ENCODE measurements at regions not wholly inside any gene's neighbourhood (a gene's known extent, or its start where the extent isn't known, plus 50 kb on each side); places are given as distances from the start of the nearest gene placed in this dataset.
"Not testable (repeated sequence)": the region's sequence is repeated elsewhere in the genome, so short reads cannot be mapped to it uniquely, and the experiment has no call there.

DNA sequence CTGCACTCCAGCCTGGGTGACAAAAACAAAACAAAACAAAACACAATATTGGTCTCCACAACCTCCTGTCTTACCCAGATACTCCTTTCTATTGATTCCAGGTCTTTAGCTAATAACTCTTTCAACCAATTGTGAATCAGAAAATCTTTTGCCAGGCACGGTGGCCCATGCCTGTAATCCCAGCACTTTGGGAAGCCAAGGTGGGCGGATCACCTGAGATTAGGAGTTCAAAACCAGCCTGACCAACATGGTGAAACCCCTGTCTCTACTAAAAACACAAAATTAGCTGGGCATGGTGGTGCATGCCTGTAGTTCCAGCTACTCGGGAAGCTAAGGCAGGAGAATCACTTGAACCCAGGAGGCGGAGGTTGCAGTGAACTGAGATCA, 88.5 kb upstream of the METTL9 start:
- H3K27me3 Mint-ChIP-seq; H3K4me3 Mint-ChIP-seq; H3K9me3 Mint-ChIP-seq; ATAC-seq (ENCODE audit: low read depth); POLR2A ChIA-PET: not testable (repeated sequence)
- peak overlapping the region; percentile 69 for H3K27ac Mint-ChIP-seq
- H3K36me3 Mint-ChIP-seq = peaks cover 19% of the 10 kb centered on the region
- peak; percentile 25 for DNase-seq
- peaks cover 58% of the 10 kb centered on the region for H3K4me1 Mint-ChIP-seq

DNA sequence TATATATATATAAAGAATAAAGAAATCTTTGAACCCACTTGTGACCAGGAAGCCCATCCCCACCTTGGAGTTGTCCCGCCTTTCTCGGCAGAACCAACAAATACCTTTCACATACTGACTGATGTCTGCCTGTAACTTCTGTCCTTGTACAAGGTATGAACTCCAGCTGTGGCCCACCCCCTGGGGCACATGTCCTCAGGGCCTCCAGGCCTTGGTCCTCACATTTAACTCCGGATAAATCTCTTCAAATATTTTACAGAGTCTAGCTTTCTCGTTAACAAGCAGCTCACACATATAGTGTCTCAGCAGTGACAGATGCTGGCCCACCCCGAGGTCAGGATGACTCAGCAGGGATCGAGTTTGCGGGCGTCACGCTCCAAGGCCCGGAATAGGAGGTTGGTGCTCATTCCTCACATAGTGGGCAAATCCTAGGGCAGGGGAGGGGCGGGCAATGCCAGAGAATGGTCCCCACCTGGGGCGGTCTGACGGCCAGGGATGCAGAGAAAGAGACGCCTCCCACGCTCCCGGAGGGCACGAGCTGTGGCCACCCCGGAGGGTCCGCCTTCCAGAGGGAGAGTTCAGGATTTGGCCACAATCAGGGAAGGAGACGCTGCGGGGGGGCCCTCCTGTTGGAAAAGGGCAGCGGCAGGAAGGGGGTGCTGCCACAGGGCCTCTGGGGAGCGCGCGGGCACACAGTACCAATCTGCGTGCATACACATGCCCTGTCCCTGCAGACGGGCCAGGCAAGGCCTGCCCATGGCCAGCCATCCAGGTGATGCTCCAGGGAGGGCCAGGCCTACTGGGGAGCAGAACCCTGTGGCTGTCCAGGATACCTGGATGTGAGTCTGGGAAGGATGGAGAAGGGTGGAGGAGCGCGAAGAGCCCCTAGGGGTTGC, 87.8 kb upstream of the METTL9 start:
- H3K27me3 Mint-ChIP-seq, POLR2A ChIA-PET, H3K9me3 Mint-ChIP-seq: not testable (repeated sequence)

DNA sequence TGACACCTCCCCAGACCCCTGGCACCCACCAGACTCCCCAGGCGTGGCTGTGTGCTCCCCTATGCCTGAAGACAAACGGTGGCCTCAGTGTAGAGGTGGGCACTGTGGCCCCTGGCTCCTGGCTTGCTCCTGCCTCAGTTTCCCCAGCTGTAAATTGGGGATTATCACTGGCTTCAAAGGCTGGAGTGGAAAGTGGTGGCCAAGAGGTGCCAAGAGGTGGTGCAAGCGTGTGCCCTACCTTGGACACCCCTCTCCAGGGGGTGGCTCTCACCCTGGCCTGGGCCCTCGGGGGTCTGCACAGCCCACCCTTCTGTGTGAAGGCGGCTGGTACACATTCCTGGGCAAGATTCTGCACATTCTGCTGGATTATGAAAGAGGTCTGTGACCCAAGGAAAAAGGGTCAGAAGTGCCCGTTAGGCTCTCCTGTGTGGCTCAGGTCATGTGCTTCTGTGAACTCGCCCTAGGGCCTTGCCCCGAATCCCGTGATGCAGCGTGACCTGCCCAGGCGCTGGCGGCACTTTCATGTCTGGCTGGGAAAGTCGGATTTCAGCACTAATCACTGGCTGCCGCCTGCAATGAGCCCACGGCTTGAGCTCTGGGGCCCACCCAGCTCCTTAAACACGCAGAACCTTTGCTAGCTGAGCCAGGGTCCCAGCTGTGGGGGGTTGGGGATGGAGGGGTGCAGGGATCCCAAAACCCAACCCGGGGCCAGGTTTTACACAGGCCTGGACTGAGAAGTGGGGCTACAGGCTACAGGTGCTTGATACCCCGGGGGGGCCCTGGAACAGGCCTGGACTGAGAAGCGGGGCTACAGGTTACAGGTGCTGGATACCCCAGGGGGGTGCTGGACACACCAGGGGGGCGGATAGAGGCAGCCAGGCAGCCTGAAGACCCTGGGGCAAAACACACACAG, 86.8 kb upstream of the METTL9 start:
- H3K27me3 Mint-ChIP-seq; POLR2A ChIA-PET; H3K4me3 Mint-ChIP-seq; ATAC-seq (ENCODE audit: low read depth); H3K9me3 Mint-ChIP-seq: not testable (repeated sequence)
- Mint-ChIP-seq H3K36me3 (peaks cover 19% of the 10 kb centered on the region), H3K4me1 (peaks cover 59% of the 10 kb centered on the region), H3K27ac (peak overlapping the region; percentile 16)
- DNase-seq = peak; percentile 29

More for the DNA sequence above, 87.8 kb upstream of the METTL9 start:
- ATAC-seq (ENCODE audit: low read depth); H3K4me3 Mint-ChIP-seq: not testable (repeated sequence)
- H3K4me1 Mint-ChIP-seq = peaks cover 59% of the 10 kb centered on the region
- H3K27ac Mint-ChIP-seq = peak overlapping the region; percentile 83
- peaks cover 21% of the 10 kb centered on the region for H3K36me3 Mint-ChIP-seq
- DNase-seq = peak; percentile 37

DNA sequence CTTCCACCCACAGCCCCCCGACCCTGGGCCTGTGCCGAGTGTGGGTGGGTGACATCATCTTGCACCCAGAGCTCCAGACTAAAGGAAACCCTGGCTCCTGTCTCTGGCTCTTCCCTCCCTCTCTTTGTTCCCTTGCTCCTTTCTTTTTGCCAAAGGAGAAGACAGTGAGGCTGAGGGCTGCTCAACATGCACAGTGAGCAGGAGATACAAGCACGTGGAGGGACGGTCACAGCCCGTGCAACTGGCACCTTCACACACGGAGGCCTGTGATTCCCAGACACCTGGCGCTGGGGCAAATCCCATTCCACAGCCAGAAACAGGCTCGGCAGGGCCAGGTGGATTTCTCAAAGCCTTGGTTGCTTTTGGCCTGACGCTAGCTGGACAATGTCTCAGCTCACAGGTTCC, 86.0 kb upstream of the METTL9 start:
- H3K4me1 Mint-ChIP-seq = peaks cover 55% of the 10 kb centered on the region
- POLR2A ChIA-PET; H3K4me3 Mint-ChIP-seq; H3K27me3 Mint-ChIP-seq; H3K9me3 Mint-ChIP-seq; DNase-seq; ATAC-seq (ENCODE audit: low read depth): not testable (repeated sequence)
- peak overlapping the region; percentile 54 for H3K27ac Mint-ChIP-seq
- H3K36me3 Mint-ChIP-seq = peaks cover 21% of the 10 kb centered on the region

DNA sequence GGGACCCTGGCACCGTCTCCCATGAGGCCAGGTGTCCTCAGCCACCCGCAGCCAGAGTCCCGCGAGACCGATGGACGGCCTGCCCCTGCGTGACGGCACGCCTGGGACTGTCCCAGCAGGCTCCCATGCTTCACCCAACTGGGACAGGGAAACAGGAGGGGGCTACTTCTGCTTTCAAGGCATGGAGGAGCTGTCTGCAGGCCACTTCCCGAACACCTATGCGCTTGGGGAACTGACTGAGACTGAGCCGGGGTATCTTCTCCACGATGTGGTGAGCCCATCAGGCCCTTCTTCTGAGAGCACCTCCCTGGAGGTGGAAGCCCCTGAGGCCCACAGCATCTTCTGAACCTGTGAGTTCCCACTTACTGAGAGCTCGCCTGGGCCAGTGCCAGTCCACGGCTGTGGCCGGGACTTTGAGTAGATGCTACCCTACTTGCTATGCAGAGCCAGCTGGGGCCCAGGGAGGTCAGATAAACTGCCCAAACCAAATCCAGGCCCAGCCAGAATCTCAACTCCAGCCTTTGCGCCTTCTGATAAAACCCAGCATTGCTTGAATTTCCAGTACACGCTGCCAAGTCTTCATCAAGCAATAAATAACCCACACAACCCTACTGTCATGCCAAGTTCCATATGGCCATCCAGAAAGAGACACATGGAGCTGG, 85.4 kb upstream of the METTL9 start:
- H3K4me3 Mint-ChIP-seq; POLR2A ChIA-PET; ATAC-seq (ENCODE audit: low read depth); H3K27me3 Mint-ChIP-seq; DNase-seq; H3K9me3 Mint-ChIP-seq: not testable (repeated sequence)
- Mint-ChIP-seq H3K27ac (peak overlapping the region; percentile 78), H3K4me1 (peaks cover 52% of the 10 kb centered on the region), H3K36me3 (peaks cover 23% of the 10 kb centered on the region)

DNA sequence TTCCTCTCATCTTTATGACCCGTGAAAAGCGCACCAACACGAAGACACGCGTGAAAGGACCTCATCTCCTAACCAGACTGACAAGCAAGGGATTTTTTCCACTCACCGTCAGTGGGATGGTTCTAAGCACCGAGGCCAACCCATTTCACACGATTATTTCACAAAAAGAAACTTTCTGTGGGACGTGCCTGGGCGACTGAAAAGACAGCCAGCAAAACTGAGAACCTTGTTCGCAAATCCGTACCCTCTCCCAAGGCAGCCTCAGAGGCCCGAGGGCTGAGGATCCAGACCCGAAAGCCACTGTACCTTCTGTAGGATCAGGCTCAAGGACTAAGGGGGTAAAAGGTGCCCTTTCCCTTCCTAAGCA, 84.9 kb upstream of the METTL9 start:
- H3K27me3 Mint-ChIP-seq; ATAC-seq (ENCODE audit: low read depth); POLR2A ChIA-PET; H3K9me3 Mint-ChIP-seq; DNase-seq; H3K4me3 Mint-ChIP-seq: not testable (repeated sequence)
- H3K27ac Mint-ChIP-seq = peak overlapping the region; percentile 78
- H3K36me3 Mint-ChIP-seq = peaks cover 24% of the 10 kb centered on the region
- H3K4me1 Mint-ChIP-seq = peaks cover 48% of the 10 kb centered on the region

DNA sequence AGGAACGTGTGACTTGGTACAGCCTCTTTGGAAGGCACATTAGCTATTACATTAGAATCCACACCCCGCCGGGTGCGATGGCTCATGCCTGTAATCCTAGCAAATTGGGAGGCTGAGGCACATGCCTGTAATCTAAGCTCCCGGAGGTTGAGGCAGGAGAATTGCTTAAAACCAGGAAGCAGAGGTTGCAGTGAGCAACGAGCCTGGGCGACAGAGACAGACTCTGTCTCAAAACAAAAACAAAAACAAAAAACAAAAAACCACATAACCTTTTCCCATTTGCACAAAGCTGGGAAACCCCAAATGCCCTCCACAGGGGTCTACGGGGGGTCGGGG, 82.7 kb upstream of the METTL9 start:
- H3K27ac Mint-ChIP-seq; H3K27me3 Mint-ChIP-seq; DNase-seq; H3K9me3 Mint-ChIP-seq; ATAC-seq (ENCODE audit: low read depth); POLR2A ChIA-PET: not testable (repeated sequence)
- peaks cover 31% of the 10 kb centered on the region for H3K4me1 Mint-ChIP-seq
- H3K36me3 Mint-ChIP-seq = peaks cover 18% of the 10 kb centered on the region
- peak overlapping the region; percentile 54 for H3K4me3 Mint-ChIP-seq

DNA sequence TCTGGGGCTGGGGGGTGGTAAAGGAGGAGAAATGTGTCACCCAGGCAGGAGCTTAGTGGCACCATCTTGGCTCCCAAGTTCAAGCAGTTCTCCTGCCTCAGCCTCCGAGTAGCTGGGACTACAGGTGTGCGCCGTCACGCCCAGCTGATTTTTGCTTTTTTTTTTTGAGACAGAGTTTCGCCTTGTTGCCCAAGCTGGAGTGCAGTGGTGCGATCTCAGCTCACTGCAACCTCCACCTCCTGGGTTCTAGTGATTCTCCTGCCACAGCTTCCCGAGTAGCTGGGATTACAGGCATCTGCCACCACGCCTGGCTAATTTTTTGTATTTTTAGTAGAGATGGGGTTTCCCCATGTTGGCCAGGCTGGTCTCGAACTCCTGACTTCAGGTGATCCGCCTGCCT, 82.1 kb upstream of the METTL9 start:
- peak overlapping the region; percentile 97 for H3K27ac Mint-ChIP-seq
- POLR2A ChIA-PET; H3K27me3 Mint-ChIP-seq; DNase-seq; ATAC-seq (ENCODE audit: low read depth); H3K9me3 Mint-ChIP-seq: not testable (repeated sequence)
- H3K4me3 Mint-ChIP-seq = peak overlapping the region; percentile 97
- H3K4me1 Mint-ChIP-seq = peaks cover 30% of the 10 kb centered on the region
- H3K36me3 Mint-ChIP-seq = peaks cover 17% of the 10 kb centered on the region

DNA sequence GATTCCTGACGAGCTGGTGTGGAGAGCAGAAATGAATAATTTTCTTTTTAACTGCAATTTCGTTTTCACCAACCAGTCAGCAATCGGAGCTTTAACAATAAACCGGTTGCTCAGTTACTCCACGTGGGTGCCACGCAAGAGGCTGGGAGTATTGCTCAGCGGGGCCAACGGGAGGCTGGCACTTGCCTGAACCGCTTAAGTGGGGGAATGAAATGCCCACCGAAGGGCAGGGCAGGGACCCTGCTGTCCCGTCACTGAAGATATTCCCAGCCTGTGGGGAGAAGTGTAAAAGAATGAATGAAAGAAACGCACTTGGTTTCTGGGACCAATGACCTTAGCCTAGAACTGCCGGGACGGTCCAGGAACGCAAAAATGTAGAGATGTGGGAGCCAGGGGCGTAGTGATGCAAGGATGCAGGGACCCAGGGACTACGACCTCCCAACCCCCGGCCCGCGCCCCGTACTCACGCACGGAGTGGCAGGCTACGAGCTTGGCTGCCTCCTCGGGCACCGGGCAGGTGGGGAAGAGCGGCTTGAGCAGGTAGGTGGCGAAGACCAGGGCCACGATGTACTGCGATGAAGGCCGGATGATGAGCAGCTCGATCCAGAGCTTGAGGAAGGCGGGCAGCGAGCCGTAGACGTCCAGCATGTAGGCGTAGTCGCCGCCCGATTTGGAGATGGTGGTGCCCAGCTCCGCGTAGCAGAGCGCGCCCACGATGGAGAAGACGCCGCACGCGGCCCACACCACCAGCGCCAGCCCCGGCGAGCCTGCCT, 79.8 kb upstream of the METTL9 start:
- peak; percentile 6 for ATAC-seq (ENCODE audit: low read depth)

DNA sequence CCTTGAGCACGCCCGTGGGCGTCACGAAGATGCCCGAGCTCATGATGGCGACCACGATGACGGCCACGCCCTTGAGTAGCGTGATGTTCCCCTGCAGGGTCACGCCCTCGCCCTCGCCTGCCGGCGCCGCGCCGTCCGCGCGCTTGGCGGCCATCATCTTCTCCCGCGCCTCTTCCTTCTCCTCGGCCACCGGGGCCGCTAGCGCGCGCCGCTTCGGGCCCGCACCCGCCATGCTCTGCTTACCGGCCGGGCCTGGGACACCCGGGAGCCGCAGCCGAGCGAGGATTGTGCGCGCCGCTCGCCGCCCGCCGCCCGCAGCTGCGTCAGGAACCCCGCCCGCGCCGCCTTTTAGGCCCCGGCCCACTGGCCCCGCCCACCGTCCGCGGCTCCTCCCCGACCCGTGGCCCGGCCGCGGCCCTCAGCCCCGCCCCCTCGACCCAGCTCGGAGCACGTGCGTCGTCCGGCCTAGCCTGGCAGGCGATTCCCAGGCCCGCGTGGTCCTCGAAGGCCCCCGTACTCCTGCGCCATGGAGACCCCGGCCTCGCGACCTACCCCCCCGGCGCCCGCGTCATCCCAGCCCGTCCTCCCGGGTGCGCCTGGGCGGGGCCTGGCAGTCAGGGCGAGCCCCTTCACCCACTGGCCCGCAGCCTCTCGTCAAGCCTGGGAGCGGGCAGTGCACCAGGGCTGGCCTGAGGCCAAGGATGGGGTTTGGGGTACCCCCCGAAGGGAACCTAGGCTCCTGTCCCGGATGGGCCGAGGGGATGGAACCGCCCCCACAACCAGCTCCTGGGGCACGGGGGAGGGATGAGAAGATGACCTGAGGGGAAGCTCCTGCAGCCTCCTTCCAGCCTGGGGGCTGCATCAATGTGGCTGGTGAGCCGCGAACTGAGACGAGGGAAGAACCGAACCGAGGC, 79.0 kb upstream of the METTL9 start:
- peak; percentile 100 for DNase-seq
- H3K9me3 Mint-ChIP-seq, H3K27me3 Mint-ChIP-seq: not testable (repeated sequence)
- POLR2A ChIA-PET = interaction anchor here (0.6 to 2.2 kb wide), 6 partner anchors 12 to 126 kb away, joined by 3 to 16 read pairs (median 3); no protein-coding TSS in a partner anchor
- peak overlapping the region; percentile 97 for H3K4me3 Mint-ChIP-seq
- H3K4me1 Mint-ChIP-seq = peaks cover 16% of the 10 kb centered on the region
- peaks cover 17% of the 10 kb centered on the region for H3K36me3 Mint-ChIP-seq
- peak; percentile 82 for ATAC-seq (ENCODE audit: low read depth)
- H3K27ac Mint-ChIP-seq = peak overlapping the region; percentile 97

More for the DNA sequence above, 79.8 kb upstream of the METTL9 start:
- peaks cover 17% of the 10 kb centered on the region for H3K36me3 Mint-ChIP-seq
- H3K27ac Mint-ChIP-seq = peak overlapping the region; percentile 97
- peaks cover 19% of the 10 kb centered on the region for H3K4me1 Mint-ChIP-seq
- H3K27me3 Mint-ChIP-seq, H3K9me3 Mint-ChIP-seq: not testable (repeated sequence)
- POLR2A ChIA-PET = interaction anchor here (0.8 to 2.2 kb wide), 4 partner anchors 13 to 127 kb away, joined by 3 to 16 read pairs (median 4); no protein-coding TSS in a partner anchor
- peak overlapping the region; percentile 97 for H3K4me3 Mint-ChIP-seq
- peak; percentile 66 for DNase-seq

DNA sequence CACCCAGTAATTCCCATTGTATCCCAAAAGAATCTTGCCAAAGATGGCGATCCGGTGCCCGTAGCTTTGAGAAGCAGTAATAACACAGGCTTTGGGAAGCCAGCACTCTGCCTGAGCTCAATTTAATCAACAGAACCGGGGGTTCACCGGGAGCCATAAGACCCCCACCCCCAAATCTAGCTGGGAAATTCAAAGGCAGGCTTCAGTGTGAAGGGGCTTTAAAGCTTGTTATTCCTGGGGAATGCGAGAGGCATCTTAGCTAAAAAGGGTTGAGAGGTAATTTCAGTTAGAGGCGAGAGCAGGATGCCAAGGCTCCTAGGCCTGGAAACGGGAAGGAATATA, 78.4 kb upstream of the METTL9 start:
- H3K4me1 Mint-ChIP-seq = peaks cover 12% of the 10 kb centered on the region
- H3K27me3 Mint-ChIP-seq; DNase-seq; H3K27ac Mint-ChIP-seq; H3K4me3 Mint-ChIP-seq; H3K9me3 Mint-ChIP-seq; ATAC-seq (ENCODE audit: low read depth): not testable (repeated sequence)
- POLR2A ChIA-PET = interaction anchor here (0.6 to 2.2 kb wide), 3 partner anchors 13 to 19 kb away, joined by 3 to 16 read pairs (median 3); no protein-coding TSS in a partner anchor
- peaks cover 14% of the 10 kb centered on the region for H3K36me3 Mint-ChIP-seq
